Astrocyte (in vitro differentiated cells and primary cell): ENCODE measurements at regions not wholly inside any gene's neighbourhood (a gene's known extent, or its start where the extent isn't known, plus 50 kb on each side); places are given as distances from the start of the nearest gene placed in this dataset.

Experiments used
- CTCF ChIP-seq: IDR thresholded peaks from 2 replicates; pipeline ENCODE4 v1.5.1; 2011; ENCODE audit warnings: low read depth, mild to moderate bottlenecking, inconsistent platforms, low read length, moderate library complexity; ENCODE audit not compliant: insufficient read depth
- EZH2 ChIP-seq: IDR thresholded peaks from 2 replicates; pipeline ENCODE4 v1.6.1; 2012; ENCODE audit warnings: mild to moderate bottlenecking, low read length, inconsistent platforms; ENCODE audit not compliant: insufficient read depth

- TF ChIP-seq CTCF: no peak
- no peak for TF ChIP-seq EZH2
Measured at GRCh38 chr12:73486256-73486655, 1051.4 kb upstream of the ATXN7L3B start.
